ENCODE measurements at regions not wholly inside any gene's neighbourhood (a gene's known extent, or its start where the extent isn't known, plus 50 kb on each side); places are given as distances from the start of the nearest gene placed in this dataset.

GRCh38 chrX:40866893-40867292 lies 131.6 kb upstream of the MED14 start:
- TF ChIP-seq CTCF (IDR thresholded peaks at IDR 0.05 in 4 of 5, conservative IDR thresholded peaks at IDR 0.05 in 1 of 5) (no peak), POLR2A (IDR thresholded peaks at IDR 0.05) (no peak)

All from gastrocnemius medialis (tissue), 4 donors.